SJSA1 (cell line): ENCODE measurements at regions not wholly inside any gene's neighbourhood (a gene's known extent, or its start where the extent isn't known, plus 50 kb on each side); places are given as distances from the start of the nearest gene placed in this dataset.
"Not testable (repeated sequence)": the region's sequence is repeated elsewhere in the genome, so short reads cannot be mapped to it uniquely, and the experiment has no call there.

Experiments
- DNase-seq, 2 experiments: peaks; one replicate each; pipeline ENCODE4 v3.0.0-alpha.2; 2015 to 2020; ENCODE audit warnings: low spot score in 2 of 2, low read depth in 1 of 2
- H3K27ac ChIP-seq: fragments of 250-450 bp; sonication (Bioruptor Pico); 2 replicates; pipeline ENCODE4 v1.5.1; 2020; ENCODE audit warnings: mild to moderate bottlenecking, moderate library complexity
- H3K27me3 ChIP-seq: fragments of 250-450 bp; sonication (Bioruptor Pico); replicated peaks from 2 replicates; pipeline ENCODE4 v1.5.1; 2020; ENCODE audit warnings: mild to moderate bottlenecking, moderate library complexity
- H3K36me3 ChIP-seq: fragments of 250-450 bp; sonication (Bioruptor Pico); 2 replicates; pipeline ENCODE4 v1.5.1; 2020; ENCODE audit warnings: mild to moderate bottlenecking
- H3K4me1 ChIP-seq: fragments of 250-450 bp; sonication (Bioruptor Pico); replicated peaks from 2 replicates; pipeline ENCODE4 v1.6.1; 2021; ENCODE audit warnings: mild to moderate bottlenecking
- H3K4me3 ChIP-seq: fragments of 250-450 bp; sonication (Bioruptor Pico); 2 replicates; pipeline ENCODE4 v1.5.1; 2020; ENCODE audit warnings: mild to moderate bottlenecking
- H3K9me3 ChIP-seq: fragments of 250-450 bp; sonication (Bioruptor Pico); replicated peaks from 2 replicates; pipeline ENCODE4 v1.5.1; 2020; ENCODE audit warnings: mild to moderate bottlenecking

DNA sequence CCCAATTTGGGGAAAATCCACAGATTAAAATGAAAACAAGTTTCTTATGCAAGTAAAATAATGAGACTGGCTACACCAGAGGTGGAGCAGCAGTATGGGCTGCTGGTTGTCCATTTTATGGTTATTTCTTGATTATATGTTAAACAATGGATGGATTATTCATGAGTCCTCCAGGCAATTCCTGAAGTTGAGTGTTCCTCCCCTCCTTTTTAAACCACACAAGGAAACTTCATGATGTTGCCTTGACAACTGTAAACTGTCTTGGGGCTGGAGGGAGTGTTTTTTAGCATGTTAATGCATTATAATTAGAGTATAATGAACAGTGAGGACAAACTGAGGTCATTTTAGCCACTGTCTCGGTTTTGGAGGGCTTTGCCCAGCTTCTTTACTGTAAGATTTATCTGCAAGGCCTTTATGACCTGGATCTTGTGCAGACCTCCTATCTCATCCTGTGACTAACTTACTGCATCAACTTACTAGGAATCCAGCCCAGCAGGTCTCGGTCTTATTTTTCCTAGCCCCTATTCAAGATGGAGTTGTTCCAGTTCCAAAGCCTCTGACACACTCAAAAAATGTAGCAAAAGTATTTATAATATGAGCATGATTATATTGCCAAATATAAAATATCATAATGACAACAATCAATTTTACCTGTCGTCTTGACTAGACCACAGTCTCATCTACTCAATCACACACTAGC, 534.0 kb downstream of the TMEM121 start:
- Histone ChIP-seq H3K27ac (no peak overlapping the region), H3K4me3 (no peak overlapping the region), H3K36me3 (no peaks in the 10 kb centered on the region), H3K9me3 (no peaks in the 10 kb centered on the region), H3K27me3 (no peaks in the 10 kb centered on the region), H3K4me1 (no peaks in the 10 kb centered on the region)
- no peak for DNase-seq

DNA sequence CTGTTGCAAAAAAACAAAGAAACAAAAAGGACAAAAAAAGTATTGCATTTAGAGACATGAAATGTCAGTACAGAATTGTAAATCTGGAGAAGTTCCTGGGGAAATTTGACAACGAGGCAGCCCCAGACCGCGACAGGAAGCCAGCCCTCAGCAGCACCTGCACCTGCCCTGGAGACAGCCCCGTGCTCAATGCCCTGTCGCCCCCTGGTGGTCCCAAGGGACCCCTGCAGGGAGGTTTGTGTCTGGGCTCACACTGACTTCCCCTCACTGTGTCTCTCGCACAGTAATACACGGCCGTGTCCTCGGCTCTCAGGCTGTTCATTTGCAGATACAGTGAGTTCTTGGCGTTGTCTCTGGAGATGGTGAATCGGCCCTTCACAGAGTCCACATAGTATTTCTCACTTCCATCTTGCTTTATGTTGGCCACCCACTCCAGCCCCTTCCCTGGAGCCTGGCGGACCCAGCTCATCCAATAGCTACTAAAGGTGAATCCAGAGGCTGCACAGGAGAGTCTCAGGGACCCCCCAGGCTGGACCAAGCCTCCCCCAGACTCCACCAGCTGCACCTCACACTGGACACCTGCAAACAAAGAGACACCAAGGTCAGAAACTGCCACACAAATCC, 535.6 kb downstream of the TMEM121 start:
- not testable (repeated sequence) for DNase-seq, H3K9me3 ChIP-seq

DNA sequence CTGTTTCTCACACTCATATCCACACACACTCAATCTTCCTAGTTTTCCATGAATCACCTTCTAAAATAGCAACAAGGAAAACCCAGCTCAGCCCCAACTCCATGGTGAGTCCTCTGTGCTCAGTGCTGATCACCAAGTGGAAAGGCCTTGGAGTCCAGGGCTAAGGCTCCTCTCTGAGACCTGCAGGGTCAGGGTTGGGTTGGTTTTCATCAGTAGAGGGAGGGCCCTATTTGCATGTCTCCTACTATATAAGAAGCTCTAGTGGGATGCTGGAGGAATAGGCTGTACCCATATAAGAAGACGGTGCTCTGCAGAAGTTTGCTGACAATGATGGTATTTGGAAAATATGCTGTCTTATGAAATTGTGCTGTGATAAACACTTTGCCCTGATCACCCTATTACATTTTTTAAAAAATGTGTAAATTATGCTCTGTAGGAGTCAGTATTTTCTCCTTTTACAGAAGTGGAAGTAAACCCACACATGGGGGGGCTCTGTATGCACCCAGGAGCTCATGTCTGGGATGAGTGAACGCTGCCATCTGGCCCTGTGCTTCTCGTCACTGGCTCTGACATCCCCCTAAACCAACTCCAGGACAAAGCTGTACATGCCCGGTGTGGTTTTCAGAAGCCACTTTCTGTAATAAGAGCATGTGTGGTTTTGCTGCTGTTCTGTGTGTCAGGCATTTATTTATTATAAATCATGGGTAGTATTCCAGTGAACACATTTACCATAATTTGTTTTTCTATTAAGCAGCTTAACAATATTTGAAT, 536.3 kb downstream of the TMEM121 start:
- DNase-seq: no peak
- no peak overlapping the region for H3K4me3 ChIP-seq
- no peak overlapping the region for H3K27ac ChIP-seq
- H3K27me3 ChIP-seq: no peaks in the 10 kb centered on the region
- H3K9me3 ChIP-seq: no peaks in the 10 kb centered on the region
- no peaks in the 10 kb centered on the region for H3K36me3 ChIP-seq
- H3K4me1 ChIP-seq: no peaks in the 10 kb centered on the region

More for the DNA sequence above, 535.6 kb downstream of the TMEM121 start:
- not testable (repeated sequence) for H3K36me3 ChIP-seq, H3K4me1 ChIP-seq, H3K27ac ChIP-seq, H3K27me3 ChIP-seq, H3K4me3 ChIP-seq

GRCh38 chr14:106067935-106068334, 541.6 kb downstream of the TMEM121 start:
- DNase-seq: no peak
- H3K36me3 ChIP-seq: no peaks in the 10 kb centered on the region
- no peaks in the 10 kb centered on the region for H3K27me3 ChIP-seq
- H3K4me3 ChIP-seq: no peak overlapping the region
- no peaks in the 10 kb centered on the region for H3K9me3 ChIP-seq
- H3K27ac ChIP-seq: no peak overlapping the region
- H3K4me1 ChIP-seq: no peaks in the 10 kb centered on the region

DNA sequence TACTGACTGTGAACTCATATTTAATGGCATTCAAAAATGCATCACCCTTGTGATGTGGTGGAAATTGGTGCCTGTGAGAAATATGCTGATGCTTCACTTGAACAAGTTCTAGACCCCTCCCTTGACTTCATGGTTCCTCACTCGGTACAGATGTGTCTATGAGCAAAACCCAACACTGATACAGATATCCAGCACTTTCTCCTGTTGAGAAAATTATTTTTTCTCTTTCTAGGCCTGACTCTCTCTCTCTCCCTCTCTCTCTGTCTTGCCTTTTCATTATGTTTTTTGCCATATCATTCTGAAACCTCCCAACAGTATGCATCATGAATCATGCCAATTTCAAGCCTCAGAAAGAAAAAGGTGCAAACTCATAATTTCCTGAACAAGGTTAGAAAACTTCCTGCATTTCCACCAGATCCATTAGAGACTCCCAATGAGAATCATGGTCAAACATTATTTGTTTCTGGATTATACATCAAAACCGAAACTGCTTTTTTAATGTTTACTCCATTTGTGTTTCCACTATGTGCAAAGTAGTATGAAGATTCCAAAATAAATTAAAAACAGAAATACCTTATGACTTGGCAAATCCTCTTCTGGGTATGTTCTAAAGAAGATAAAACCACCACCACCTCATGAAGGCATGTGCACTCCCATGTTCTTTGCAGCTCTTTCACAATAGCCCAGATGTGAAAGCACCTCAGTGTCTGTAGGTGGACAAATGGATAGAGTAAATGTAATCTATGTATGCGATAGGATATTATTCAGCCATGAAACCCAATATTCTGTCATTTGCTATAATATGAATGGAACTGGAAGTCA, 543.6 kb downstream of the TMEM121 start:
- Histone ChIP-seq H3K27me3 (no peaks in the 10 kb centered on the region), H3K36me3 (no peaks in the 10 kb centered on the region), H3K4me3 (no peak overlapping the region), H3K27ac (no peak overlapping the region), H3K4me1 (no peaks in the 10 kb centered on the region), H3K9me3 (no peaks in the 10 kb centered on the region)
- DNase-seq: no peak

DNA sequence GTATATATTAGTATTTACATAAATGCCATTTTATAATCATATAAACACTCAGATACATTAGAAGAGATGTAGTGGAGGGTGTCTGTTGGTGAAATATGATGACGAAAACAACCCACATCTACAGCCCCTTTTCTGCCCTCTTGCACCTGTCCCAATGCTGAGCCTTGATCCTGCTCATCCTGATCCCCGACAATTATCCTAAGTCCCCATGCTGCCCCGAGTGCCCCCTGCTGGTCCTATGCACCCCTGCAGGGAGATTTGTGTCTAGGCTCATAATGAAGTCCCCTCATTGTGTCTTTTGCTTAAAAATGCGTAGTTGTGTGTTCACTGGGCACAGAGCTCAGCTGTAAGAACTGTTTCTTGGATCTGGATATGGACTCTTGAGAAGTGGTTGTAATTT, 554.5 kb downstream of the TMEM121 start:
- no peak for DNase-seq
- H3K4me1 ChIP-seq: no peaks in the 10 kb centered on the region
- H3K27ac ChIP-seq: no peak overlapping the region
- H3K27me3 ChIP-seq: no peaks in the 10 kb centered on the region
- no peaks in the 10 kb centered on the region for H3K9me3 ChIP-seq
- H3K36me3 ChIP-seq: no peaks in the 10 kb centered on the region
- H3K4me3 ChIP-seq: no peak overlapping the region

- not testable (repeated sequence) for H3K4me3 ChIP-seq, H3K27ac ChIP-seq, DNase-seq, H3K36me3 ChIP-seq, H3K27me3 ChIP-seq, H3K4me1 ChIP-seq, H3K9me3 ChIP-seq
Observed at GRCh38 chr14:106081721-106082120, 555.3 kb downstream of the TMEM121 start.

- H3K4me1 ChIP-seq: no peaks in the 10 kb centered on the region
- H3K4me3 ChIP-seq: no peak overlapping the region
- no peak overlapping the region for H3K27ac ChIP-seq
- H3K36me3 ChIP-seq: no peaks in the 10 kb centered on the region
- DNase-seq: no peak
- no peaks in the 10 kb centered on the region for H3K9me3 ChIP-seq
- H3K27me3 ChIP-seq: no peaks in the 10 kb centered on the region
Observed at GRCh38 chr14:106083082-106083481, 556.7 kb downstream of the TMEM121 start.

DNA sequence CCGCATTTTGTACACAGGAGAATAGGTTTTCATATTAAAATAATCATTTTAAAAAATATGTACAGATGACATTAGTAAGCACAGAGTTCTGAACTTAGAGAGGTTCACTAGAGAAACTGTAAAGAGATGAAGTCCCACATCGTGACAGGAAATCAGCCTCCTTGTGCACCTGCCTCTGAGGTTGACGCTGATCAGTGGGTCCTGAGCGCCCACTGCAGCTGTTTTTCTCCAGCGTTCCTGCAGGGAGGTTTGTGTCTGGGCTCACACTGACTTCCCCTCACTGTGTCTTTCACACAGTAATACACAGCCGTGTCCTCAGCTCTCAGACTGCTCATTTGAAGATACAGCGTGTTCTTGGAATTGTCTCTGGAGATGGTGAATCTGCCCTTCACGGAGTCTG, 561.5 kb downstream of the TMEM121 start:
- Histone ChIP-seq H3K27ac (no peak overlapping the region), H3K4me1 (no peaks in the 10 kb centered on the region), H3K36me3 (no peaks in the 10 kb centered on the region), H3K9me3 (no peaks in the 10 kb centered on the region), H3K27me3 (no peaks in the 10 kb centered on the region), H3K4me3 (no peak overlapping the region)
- DNase-seq: no peak

GRCh38 chr14:106088860-106089259, 562.5 kb downstream of the TMEM121 start:
- H3K4me3 ChIP-seq, H3K9me3 ChIP-seq, H3K4me1 ChIP-seq, H3K27ac ChIP-seq, H3K36me3 ChIP-seq, DNase-seq, H3K27me3 ChIP-seq: not testable (repeated sequence)

DNA sequence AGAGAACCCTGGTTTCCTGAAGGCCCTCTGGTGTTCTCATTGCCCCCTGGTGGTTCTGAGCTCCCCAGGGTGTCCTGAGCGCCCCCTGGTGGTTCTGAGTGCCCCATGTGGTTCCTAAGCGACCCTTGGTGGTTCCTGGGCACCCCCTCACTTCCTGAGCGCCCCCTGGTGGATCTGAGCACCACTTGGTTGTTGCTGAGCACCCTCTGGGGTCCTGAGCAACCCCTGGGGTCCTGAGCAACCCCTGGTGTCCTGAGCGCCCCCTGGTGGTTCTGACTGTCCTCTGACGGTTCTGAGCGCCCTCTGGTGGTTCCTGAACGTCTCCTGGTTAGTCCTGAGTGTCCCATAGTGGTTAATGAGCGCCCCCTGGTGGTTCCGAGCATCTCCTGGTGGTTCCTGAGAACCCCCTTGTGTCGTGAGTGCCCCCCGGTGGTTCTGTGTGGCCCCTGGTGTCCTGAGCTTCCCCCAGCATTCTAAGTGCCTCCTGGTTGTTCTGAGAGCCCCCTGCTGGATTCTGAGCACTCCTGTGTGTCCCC, 568.3 kb downstream of the TMEM121 start:
- DNase-seq: no peak
- Histone ChIP-seq H3K27ac (no peak overlapping the region), H3K4me1 (no peaks in the 10 kb centered on the region), H3K27me3 (no peaks in the 10 kb centered on the region), H3K36me3 (no peaks in the 10 kb centered on the region), H3K9me3 (no peaks in the 10 kb centered on the region), H3K4me3 (no peak overlapping the region)

GRCh38 chr14:106107703-106108102, 581.3 kb downstream of the TMEM121 start:
- H3K9me3 ChIP-seq: no peaks in the 10 kb centered on the region
- H3K4me1 ChIP-seq: no peaks in the 10 kb centered on the region
- no peaks in the 10 kb centered on the region for H3K27me3 ChIP-seq
- no peaks in the 10 kb centered on the region for H3K36me3 ChIP-seq
- no peak overlapping the region for H3K4me3 ChIP-seq
- H3K27ac ChIP-seq: no peak overlapping the region
- no peak for DNase-seq

DNA sequence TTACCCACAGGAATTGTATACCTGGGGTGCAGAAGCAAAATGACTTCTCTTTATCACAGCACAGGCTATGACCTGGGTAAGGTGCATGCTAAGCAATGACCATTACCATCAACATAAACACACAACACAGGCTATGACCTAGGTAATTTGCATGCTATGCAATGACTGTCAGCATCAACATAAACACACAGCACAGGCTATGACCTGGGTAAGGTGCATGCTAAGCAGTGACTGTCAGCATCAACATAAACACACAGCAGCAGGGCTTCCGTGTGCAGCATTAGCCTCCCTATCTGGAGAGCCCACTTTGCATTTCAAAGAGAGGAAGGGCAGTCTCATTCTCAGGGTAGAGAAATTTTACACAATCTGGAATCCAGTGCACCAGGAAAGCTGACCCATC, 583.0 kb downstream of the TMEM121 start:
- Histone ChIP-seq H3K4me1 (no peaks in the 10 kb centered on the region), H3K27me3 (no peaks in the 10 kb centered on the region), H3K36me3 (no peaks in the 10 kb centered on the region), H3K4me3 (no peak overlapping the region), H3K9me3 (no peaks in the 10 kb centered on the region), H3K27ac (no peak overlapping the region)
- DNase-seq: no peak
